HG03196 (cell line): ENCODE measurements at regions not wholly inside any gene's neighbourhood (a gene's known extent, or its start where the extent isn't known, plus 50 kb on each side); places are given as distances from the start of the nearest gene placed in this dataset.
"Not testable (repeated sequence)": the region's sequence is repeated elsewhere in the genome, so short reads cannot be mapped to it uniquely, and the experiment has no call there.

Source experiments
- ATAC-seq: cut with Tn5 transposase; IDR thresholded peaks from one replicate; pipeline ENCODE4 v1.9.1; 2021; ENCODE audit not compliant: unreplicated experiment

- ATAC-seq = no peak
These were observed 90.3 kb upstream of the ZNF438 start for GRCh38 chr10:31121757-31122577.

DNA sequence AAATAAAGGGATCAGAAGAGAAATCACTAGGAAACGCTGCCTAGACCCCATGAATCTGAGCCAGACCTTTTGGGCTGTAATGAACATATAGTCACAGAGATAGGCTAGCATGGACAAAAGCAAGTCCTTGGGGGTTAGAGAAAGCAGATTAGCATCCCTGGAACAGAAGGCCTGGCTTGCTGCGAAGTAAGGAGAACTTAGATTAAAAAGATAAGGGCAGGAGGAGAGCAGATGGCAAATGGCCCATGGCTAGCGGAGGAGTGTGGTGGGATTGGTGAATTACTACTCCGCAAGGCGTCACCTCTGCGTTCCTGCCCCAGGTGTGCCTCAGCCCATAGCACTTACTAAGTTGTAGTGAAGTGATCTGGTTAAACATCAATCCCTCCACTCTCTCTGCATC lies 92.3 kb upstream of the ZNF438 start:
- no peak for ATAC-seq

GRCh38 chr10:31124852-31125251 lies 93.2 kb upstream of the ZNF438 start:
- ATAC-seq = no peak

- ATAC-seq = no peak
These were observed 94.1 kb upstream of the ZNF438 start for GRCh38 chr10:31125789-31126188.

DNA sequence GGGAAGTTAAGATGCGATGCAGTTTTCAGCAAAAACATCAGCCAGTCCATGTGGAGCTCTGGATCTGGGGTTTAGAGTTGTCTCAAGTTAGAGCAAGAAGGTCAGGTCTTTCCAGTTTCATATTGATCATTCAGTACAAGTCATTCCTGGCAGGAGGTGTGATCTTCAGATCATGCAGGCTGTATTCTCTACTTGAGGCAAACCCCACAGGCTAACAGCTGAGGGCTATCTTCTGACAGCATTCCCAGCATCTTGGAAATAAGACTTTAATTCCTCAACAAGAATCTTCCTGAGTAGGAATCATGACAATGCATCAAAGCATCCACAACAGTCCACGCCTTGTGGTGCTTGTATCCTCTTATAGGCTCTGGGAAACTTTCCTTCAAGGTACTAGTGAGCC lies 94.9 kb upstream of the ZNF438 start:
- no peak for ATAC-seq

DNA sequence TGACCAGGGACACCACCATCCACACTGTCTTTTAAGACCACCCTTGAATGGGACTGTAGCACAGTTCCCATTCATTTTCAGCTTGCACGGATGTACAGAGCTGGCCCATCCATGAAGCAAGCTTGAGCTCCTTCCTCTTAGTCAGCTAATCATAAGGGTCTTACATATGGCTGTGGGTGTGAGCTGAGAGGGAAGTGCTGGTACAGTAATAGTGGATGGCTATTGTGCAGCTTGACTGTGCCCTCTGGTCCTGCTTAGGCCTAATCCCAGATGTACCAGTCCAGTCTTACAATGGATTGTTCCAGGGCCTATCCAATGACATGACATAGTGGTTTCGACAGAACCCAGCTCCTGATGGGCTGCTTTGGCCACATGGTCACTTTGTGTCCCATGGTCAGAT lies 96.9 kb upstream of the ZNF438 start:
- ATAC-seq = no peak

DNA sequence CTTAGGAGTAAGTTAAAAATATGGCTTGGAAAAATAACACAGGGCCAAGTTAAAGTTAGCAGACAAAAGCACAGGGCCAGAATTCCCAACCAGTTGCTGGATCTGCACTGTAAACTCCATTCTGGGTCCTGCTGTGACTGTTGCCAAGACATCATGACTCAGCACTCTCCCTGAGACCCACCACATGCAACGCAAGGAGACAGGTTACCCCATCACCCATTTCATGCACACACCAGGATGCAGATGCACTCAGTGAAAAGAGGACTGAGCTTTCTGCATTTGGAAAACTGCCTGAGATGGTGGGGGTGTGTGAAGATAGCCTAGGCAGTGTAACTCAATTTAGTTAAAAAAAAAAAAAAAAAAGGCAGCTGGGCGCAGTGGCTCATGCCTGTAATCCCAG lies 97.6 kb upstream of the ZNF438 start:
- no peak for ATAC-seq

DNA sequence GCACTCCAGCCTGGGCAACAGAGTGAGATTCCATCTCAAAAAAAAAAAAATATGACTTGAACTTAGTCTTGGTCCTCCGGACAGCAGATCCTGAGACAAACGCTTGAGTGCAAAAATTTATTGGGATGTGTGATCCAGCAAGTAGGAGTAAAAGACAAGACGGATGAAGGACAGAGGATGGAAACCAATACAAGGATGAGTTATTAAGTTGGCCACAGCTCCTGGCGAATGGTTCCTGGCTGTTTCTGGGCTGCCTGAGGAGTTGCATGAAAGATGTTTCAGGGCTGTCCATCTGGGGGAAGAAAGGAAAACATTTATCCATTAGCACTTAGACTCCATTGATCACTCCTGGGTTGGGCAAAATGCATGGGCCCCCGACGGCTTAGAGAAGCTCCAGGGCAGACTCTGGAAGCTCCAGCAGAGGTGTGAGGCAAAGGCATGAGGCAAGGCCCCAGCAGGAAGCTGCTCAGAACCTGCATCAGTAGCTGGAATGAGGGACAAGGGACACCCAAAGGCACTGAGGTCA lies 98.3 kb upstream of the ZNF438 start:
- no peak for ATAC-seq

DNA sequence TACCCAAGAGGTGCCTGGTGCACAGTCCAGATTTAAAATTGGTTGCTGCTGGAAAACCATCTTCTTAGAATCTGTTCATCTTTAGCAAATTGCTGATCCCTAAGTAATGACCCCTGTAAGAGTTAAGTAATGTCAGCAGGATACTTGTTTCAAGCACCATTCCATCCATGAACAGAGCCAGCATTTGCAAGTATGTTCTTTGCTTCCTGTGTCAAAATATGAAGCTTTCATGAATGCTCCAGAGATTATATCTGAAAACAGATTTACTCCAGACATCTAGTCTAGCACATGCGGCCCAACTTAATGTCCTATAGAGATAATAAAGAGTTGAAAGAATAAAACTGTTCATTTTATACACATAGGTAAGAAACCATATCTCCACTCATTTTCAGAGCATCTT lies 98.7 kb upstream of the ZNF438 start:
- ATAC-seq = no peak

GRCh38 chr10:31131251-31131650 lies 99.6 kb upstream of the ZNF438 start:
- ATAC-seq = no peak

- ATAC-seq = no peak
These were observed 101.1 kb upstream of the ZNF438 start for GRCh38 chr10:31132681-31133244.

DNA sequence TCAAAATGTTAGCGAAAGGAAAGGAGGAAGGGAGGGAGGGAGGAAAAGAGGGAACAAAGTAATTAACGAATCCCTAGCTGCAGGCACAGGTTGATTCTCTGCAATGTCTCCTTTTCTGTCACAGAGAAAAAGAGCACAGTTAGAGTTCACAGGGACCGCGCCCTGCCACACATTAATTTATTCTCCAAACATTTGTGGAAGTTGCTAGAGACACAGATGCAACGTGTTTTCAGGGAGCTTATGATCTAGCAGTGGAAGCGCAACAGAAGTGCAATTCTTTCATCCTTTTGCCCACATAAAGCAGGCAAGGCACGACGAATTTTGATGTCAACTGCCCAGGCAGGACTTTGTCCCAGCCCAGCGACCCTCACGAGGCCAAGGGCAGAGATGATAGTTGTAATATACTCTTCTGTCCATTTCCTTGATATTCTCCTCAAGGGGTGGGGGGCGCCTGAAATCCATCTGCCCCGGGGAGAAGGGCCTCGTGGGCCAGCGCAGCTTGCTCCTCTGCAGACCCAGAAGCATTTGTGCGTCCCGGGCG lies 101.7 kb upstream of the ZNF438 start:
- no peak for ATAC-seq

DNA sequence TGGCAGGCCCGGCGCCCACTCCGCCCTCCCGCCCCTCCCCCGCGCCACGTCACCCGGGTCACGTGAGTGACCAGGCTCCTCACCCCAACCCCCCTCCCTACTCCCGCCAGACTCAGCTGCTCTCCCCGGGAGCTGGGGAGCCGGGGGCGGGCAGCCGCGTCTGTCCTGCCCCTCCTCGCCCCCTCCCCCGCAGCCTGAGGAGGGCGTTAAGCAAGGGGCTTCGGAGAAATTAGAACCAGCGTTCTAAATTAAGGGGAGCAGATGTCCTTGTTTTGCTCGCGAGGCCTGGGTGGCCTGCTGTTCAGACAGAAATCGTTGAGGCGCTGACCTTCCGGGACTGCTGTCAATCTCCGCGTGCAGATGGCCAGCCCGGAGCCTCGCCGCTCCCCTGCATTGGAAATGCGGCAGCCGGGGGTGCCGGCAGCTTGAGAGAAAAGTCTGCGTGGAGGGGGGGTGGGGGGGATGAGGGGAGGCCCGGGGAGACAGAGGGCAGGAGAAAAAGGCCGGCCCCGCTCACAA lies 102.2 kb upstream of the ZNF438 start:
- no peak for ATAC-seq

- no peak for ATAC-seq
These were observed 102.8 kb upstream of the ZNF438 start for GRCh38 chr10:31134311-31134952.

DNA sequence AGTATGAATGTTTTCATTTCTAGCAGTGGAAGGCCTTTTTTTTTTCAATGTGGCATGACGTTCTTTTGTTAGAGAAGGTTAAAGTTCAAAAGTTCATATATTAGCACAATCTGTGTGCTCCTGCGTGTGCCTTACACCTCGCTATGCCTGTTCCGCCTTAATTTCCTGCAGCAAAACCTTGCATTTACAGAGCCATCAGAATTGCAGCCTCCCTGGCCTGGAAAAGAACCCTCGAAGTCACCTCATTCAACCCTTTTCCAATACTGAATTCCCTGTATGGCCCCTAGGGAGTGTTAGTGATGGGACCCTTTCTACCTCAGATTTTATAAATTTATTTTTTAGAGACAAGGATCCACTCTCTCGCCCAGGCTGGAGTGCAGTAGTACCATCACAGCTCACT lies 103.5 kb upstream of the ZNF438 start:
- ATAC-seq = no peak

DNA sequence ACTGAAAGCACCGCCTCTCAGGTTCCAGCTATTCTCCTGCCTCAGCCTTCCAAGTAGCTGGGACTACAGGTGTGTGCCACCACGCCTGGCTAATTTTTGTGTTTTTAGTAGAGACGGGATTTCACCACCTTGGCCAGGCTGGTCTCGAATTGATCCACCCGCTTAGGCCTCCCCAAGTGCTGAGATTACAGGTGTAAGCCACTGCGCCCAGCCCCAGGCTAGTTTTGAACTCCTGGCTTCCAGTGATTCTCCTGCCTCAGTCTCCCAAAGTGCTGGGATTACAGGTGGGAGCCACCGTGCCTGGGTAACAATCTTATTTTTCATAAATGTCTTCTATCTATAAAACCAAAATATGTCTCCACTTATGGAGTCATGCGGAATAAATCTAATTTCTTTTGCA lies 104.1 kb upstream of the ZNF438 start:
- not testable (repeated sequence) for ATAC-seq

GRCh38 chr10:31136386-31136785 lies 104.7 kb upstream of the ZNF438 start:
- no peak for ATAC-seq

DNA sequence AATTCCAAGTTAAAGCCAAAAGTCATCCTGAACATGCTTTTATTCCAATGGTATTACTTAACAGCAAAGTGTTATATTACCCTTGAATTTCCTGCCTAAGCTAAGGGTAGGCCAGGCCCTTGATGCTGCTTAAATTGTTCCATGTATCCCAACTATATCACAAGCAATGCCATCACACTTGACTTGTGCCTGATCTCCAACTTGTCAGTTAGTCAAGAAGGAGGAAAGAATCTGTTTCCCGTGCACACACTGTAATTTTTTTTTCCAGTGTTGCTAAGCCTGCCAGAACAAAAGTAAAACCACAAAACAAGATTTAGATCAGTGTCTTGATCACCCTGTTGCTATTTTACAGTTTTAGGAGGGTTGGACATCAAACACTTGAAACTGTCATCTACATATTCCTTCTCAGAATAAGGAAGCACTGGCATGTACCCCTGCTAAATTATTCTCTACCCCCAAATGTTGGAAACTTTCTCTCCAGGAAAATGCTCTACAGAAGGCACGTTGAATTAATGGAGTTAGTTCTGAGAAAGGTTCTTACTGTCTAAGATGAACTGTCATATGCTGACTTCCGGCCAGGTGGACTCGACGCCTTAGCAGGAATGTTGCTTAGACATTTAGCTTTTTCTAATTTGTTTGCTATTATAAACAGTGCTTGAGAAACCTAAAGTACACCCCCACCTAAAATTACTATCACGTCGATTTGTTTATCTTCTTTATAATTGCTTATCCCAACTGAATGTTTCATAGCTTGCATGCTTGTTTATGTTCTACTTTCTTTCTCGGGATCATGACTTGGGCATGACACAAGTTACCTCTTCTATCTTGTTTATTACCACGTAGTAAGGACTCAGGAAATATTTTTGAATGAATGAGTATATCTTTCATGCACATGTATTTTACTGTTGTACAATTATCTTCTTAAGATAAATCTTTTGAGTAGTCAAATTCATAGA lies 105.5 kb upstream of the ZNF438 start:
- no peak for ATAC-seq

GRCh38 chr10:31138026-31138553 lies 106.4 kb upstream of the ZNF438 start:
- ATAC-seq = no peak

- no peak for ATAC-seq
These were observed 107.8 kb upstream of the ZNF438 start for GRCh38 chr10:31139497-31139896.
